OCI-LY7 (cell line): ENCODE measurements at regions not wholly inside any gene's neighbourhood (a gene's known extent, or its start where the extent isn't known, plus 50 kb on each side); places are given as distances from the start of the nearest gene placed in this dataset.

Experiments
- EZH2phosphoT487 ChIP-seq: fragments of 200-600 bp; sonication (generic); IDR thresholded peaks from 2 replicates; pipeline ENCODE4 v1.6.1; 2018; ENCODE audit warnings: low read depth, borderline replicate concordance, mild to moderate bottlenecking, mixed run types, antibody characterized with exemption, low read length, moderate library complexity, mixed read lengths
- TF ChIP-seq, protein P1 (sequence below): fragments of 200-600 bp; sonication (generic); conservative IDR thresholded peaks from 2 replicates; pipeline ENCODE4 v1.5.1; 2014; ENCODE audit warnings: mild to moderate bottlenecking, antibody characterized with exemption, low read length, moderate library complexity, mixed read lengths

DNA sequence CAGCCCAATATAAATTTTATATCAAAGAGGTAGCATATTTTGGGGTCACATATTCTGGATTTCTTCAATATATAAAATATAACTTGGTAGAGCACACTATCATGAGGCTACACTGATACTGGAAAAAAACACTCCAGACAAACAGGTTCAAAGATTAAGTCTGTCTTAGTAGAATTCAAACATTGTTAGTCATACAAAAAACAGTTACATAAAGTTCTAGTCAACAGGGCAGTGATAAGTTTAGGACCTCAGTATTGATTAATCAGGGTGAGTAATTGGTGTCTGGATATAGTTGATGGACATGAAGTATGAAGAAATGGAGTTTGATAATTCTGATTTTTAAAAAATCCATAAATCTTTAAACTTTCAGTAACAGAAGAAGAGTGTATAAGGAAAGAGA, 1291.3 kb downstream of the FSTL5 start:
- TF ChIP-seq, protein P1, sequence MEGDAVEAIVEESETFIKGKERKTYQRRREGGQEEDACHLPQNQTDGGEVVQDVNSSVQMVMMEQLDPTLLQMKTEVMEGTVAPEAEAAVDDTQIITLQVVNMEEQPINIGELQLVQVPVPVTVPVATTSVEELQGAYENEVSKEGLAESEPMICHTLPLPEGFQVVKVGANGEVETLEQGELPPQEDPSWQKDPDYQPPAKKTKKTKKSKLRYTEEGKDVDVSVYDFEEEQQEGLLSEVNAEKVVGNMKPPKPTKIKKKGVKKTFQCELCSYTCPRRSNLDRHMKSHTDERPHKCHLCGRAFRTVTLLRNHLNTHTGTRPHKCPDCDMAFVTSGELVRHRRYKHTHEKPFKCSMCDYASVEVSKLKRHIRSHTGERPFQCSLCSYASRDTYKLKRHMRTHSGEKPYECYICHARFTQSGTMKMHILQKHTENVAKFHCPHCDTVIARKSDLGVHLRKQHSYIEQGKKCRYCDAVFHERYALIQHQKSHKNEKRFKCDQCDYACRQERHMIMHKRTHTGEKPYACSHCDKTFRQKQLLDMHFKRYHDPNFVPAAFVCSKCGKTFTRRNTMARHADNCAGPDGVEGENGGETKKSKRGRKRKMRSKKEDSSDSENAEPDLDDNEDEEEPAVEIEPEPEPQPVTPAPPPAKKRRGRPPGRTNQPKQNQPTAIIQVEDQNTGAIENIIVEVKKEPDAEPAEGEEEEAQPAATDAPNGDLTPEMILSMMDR: no peak
- no peak for TF ChIP-seq EZH2phosphoT487
